ENCODE measurements at regions not wholly inside any gene's neighbourhood (a gene's known extent, or its start where the extent isn't known, plus 50 kb on each side); places are given as distances from the start of the nearest gene placed in this dataset.

DNA sequence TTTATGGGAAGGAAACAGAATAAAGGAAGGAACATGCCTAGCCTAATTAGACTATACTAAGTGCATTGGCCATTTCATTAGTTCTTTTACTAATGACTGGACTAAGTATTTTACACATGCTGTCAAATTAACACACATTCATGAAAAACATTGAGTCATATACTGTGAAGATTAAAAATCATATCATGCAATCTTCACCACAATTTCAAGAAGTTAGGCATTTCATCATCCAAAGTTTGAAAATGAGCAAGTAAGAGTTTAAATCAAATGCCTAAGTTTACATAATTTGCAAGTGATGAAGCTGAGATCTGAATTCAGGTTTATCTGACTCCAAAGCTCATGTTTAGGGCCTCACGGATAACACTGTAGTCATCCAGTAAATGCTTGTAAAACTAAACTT lies 601.0 kb downstream of the PDCD6IP start:
- ChIA-PET CTCF (interaction anchor here (0.7 to 1.0 kb wide), 2 partner anchors 139 to 515 kb away, joined by 3 read pairs; no protein-coding TSS in a partner anchor), RAD21 (ENCODE audit: unreplicated experiment) (no interaction called here), POLR2A (no interaction called here), SMC1A (ENCODE audit: uncharacterized antibody, unreplicated experiment) (no interaction called here)
- H3K27ac ChIP-seq (ENCODE audit: control insufficient read depth, insufficient read depth) = no peak overlapping the region
- ATAC-seq (no peak), FAIRE-seq (no peak), DNase-seq (ENCODE audit: low read depth, low spot score) (no peak)
- in situ Hi-C loops (cut with MboI) = no loop called here
- TF ChIP-seq ZNF384 (IDR thresholded peaks at IDR 0.05; ENCODE audit: borderline replicate concordance, low read depth, low read length) (no peak), HDAC6 (IDR thresholded peaks at IDR 0.05; ENCODE audit: unreplicated experiment) (no peak), KAT2A (conservative IDR thresholded peaks at IDR 0.05; ENCODE audit: control insufficient read depth, low read depth, low read length) (no peak), HSF1 (IDR thresholded peaks at IDR 0.05; ENCODE audit: low read depth, low read length) (no peak), REST (IDR thresholded peaks at IDR 0.05; ENCODE audit: low read depth, low read length) (no peak), FOXM1 (IDR thresholded peaks at IDR 0.05; ENCODE audit: low read depth, low read length) (no peak)
- no peaks in the 10 kb centered on the region; the same call in 2 of the 3 replicates for H3K9me3 ChIP-seq (replicated peaks; ENCODE audit: control insufficient read depth, insufficient read depth, low read length)
- no peaks in the 10 kb centered on the region for H3K27me3 ChIP-seq (replicated peaks in 1 of 2; ENCODE audit: control insufficient read depth in 2 of 2, insufficient read depth in 2 of 2, low read length in 1 of 2)
- no peaks in the 10 kb centered on the region for H3K79me2 ChIP-seq (ENCODE audit: control insufficient read depth, insufficient read depth, low read length)
- intact Hi-C loops (cut with micrococcal nuclease; ENCODE audit: unreplicated experiment) = loop anchor here (10.0 kb wide), 1 partner anchor 515 kb away; no protein-coding TSS in a partner anchor
- no TSS peak for BruUV-seq (replicated peaks)
- 50% methylated on average over 1 of the region's 1 CpG for WGBS (ENCODE audit: insufficient coverage, insufficient replicate concordance, low lambda C conversion rate, missing lambda C conversion rate)
- no peaks in the 10 kb centered on the region for H3K4me1 ChIP-seq (ENCODE audit: control insufficient read depth, insufficient read depth, low read length)
- H2AFZ ChIP-seq (ENCODE audit: control insufficient read depth, low read depth, low read length) = no peak overlapping the region
- no peak overlapping the region for H3K4me2 ChIP-seq (ENCODE audit: control insufficient read depth, insufficient read depth)
- no peak overlapping the region for H3K4me3 ChIP-seq
- no peaks in the 10 kb centered on the region for H3K36me3 ChIP-seq (ENCODE audit: control insufficient read depth in 2 of 2, insufficient read depth in 2 of 2, low read length in 1 of 2)
- H3K9ac ChIP-seq (ENCODE audit: control insufficient read depth, insufficient read depth, low read length) = no peak overlapping the region
- no peaks in the 10 kb centered on the region for H4K20me1 ChIP-seq (ENCODE audit: control insufficient read depth, insufficient read depth)
